ENCODE measurements at regions not wholly inside any gene's neighbourhood (a gene's known extent, or its start where the extent isn't known, plus 50 kb on each side); places are given as distances from the start of the nearest gene placed in this dataset.

DNA sequence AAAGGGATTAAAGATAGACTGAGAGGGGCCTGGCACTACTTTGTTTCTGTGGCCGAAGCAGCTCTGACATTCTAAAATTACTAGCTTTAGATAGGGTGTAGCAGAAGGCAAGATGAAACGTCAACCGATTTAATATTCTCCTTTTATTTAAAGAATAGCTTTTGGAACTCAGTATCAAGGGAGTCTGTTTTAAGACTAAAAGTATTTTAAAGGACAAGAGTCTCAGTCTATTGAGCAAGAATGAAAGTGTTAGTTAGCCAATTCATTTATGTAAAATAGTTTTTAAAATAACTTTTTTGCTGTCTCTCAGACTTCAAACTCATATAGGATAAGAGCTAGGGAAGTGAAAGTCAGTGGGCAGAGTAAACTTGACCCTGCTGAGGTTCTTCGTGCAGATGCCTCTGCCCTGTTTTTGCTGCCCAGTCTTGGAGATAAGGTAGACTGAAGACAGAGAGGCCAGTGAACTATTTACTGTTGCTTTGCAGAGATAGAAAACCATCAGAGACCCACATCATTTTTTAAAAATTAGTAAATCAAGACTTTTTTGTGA, 1090.9 kb downstream of the ROBO2 start:
- no peak for DNase-seq (ENCODE audit: low read depth)
- H3K4me3 ChIP-seq (ENCODE audit: low read length), result no peak overlapping the region
- TF ChIP-seq, protein P1, sequence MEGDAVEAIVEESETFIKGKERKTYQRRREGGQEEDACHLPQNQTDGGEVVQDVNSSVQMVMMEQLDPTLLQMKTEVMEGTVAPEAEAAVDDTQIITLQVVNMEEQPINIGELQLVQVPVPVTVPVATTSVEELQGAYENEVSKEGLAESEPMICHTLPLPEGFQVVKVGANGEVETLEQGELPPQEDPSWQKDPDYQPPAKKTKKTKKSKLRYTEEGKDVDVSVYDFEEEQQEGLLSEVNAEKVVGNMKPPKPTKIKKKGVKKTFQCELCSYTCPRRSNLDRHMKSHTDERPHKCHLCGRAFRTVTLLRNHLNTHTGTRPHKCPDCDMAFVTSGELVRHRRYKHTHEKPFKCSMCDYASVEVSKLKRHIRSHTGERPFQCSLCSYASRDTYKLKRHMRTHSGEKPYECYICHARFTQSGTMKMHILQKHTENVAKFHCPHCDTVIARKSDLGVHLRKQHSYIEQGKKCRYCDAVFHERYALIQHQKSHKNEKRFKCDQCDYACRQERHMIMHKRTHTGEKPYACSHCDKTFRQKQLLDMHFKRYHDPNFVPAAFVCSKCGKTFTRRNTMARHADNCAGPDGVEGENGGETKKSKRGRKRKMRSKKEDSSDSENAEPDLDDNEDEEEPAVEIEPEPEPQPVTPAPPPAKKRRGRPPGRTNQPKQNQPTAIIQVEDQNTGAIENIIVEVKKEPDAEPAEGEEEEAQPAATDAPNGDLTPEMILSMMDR (conservative IDR thresholded peaks at IDR 0.05; ENCODE audit: low read depth, low read length), result no peak

DNA sequence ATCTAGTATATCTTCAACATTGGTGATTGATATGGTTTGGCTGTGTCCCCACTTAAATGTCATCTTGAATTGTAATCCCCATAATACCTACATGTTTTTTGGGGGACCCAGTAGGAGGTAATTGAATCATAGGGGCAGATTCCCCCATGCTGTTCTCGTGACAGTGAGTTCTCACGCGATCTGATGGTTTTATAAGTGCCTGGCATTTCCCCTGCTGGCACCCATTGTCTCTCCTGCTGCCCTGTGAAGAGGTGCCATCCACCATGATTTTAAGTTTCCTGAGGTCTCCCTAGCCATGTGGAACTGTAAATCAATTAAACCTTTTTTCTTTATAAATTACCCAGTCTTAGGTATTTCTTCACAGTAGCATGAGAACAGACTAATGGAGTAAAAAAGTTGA, 1094.6 kb downstream of the ROBO2 start:
- TF ChIP-seq, protein P1 (conservative IDR thresholded peaks at IDR 0.05; ENCODE audit: low read depth, low read length), result no peak
- no peak for DNase-seq (ENCODE audit: low read depth)
- H3K4me3 ChIP-seq (ENCODE audit: low read length), result no peak overlapping the region

DNA sequence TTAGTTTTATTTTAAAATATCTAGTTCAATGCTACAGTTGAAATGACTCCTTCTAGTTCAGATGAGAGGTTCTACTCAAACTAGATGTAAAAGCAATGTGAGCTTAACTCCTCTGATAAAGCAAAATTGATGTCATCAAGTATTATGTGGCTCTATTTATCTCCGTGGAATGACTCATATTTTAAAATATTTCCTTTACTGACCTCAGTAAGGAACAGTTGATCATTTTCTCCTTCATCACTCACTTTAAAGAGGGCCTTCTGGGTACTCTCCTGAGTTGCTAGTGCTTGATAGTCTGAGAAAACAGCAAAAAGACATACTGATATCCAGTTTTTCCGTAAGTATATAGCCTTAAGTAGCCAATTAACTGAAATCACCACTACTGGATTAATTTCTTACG, 1099.3 kb downstream of the ROBO2 start:
- TF ChIP-seq, protein P1 (conservative IDR thresholded peaks at IDR 0.05; ENCODE audit: low read depth, low read length), result no peak
- no peak overlapping the region for H3K4me3 ChIP-seq (ENCODE audit: low read length)
- DNase-seq (ENCODE audit: low read depth), result peak; percentile 30

DNA sequence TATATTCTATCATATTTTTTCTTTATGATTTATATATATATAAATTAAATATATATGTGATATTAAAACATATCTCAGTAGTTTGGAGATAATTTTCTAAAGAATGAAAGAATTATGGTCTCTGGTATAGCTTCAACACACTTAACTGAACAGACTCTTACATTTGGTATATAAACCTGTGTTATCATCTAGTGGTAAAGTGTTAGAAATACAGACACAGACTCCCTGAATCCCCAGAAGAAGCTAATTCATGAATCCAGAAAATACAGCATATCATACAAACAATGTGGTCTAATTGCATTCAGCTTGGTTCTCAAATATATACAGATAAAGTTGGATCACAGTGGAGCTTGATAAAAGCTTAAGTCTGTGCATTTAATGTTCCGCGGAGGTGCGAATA, 1100.4 kb downstream of the ROBO2 start:
- TF ChIP-seq, protein P1 (conservative IDR thresholded peaks at IDR 0.05; ENCODE audit: low read depth, low read length), result no peak
- no peak for DNase-seq (ENCODE audit: low read depth)
- no peak overlapping the region for H3K4me3 ChIP-seq (ENCODE audit: low read length)

DNA sequence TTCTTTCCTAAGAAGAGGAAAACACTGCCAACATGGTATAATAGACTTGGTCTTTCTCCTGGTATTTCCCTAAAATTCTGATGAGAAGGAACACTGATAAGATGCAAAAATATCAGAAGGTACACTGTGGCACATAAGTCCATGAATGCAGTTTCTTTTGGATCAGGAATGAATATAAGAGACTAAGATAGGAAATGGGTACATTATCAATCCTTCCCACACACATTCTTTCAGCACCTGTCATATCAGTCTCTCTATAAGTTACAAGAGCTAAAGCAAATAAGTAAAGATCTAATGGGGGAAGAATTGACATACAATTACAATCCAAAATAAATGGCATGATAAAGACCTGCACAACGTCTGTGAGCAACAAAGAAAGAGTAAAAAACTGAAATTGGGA, 1101.0 kb downstream of the ROBO2 start:
- no peak for DNase-seq (ENCODE audit: low read depth)
- TF ChIP-seq, protein P1 (conservative IDR thresholded peaks at IDR 0.05; ENCODE audit: low read depth, low read length), result no peak
- no peak overlapping the region for H3K4me3 ChIP-seq (ENCODE audit: low read length)

DNA sequence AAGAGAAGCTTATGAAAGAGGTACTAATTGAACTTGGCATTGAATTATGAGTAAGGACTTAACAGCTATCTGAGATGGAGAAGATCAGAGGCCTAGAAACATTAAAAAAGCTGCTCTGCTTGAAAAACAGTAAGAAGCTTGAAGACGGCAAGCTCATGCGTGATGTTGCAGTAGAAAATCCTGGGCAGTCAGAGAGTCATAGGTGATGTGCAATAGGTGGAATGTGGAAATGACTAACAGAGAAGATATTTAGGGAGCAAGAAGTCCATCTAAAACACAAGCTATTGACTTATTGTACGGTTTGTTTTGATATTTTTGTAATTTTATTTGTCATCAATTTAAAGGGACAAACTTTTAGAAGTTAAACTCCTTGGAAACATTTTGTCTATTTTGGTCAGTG, 1101.4 kb downstream of the ROBO2 start:
- no peak overlapping the region for H3K4me3 ChIP-seq (ENCODE audit: low read length)
- DNase-seq (ENCODE audit: low read depth), result peak; percentile 54
- TF ChIP-seq, protein P1 (conservative IDR thresholded peaks at IDR 0.05; ENCODE audit: low read depth, low read length), result no peak

DNA sequence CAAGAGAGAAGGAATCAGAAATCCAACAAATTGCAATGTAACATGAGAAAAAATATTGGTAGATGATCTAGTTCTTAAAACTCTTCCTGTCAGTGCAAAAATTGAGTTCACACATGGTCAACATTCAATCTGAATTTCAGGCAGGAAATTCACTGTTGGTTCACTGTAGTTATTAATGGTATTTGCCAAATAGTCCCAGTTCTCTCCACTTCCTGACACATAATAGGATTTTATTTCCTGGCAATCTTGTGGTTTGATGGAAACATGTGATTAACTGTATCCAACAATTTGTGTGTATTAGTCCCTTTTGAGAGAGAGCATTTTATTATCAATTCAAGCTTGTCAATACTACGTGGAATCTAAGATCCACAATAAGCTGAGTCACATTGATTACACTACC, 1103.1 kb downstream of the ROBO2 start:
- DNase-seq (ENCODE audit: low read depth), result peak; percentile 18
- H3K4me3 ChIP-seq (ENCODE audit: low read length), result no peak overlapping the region
- TF ChIP-seq, protein P1 (conservative IDR thresholded peaks at IDR 0.05; ENCODE audit: low read depth, low read length), result no peak

Data from retinal pigment epithelial cell (primary cell).